SK-N-SH (cell line): ENCODE measurements at regions not wholly inside any gene's neighbourhood (a gene's known extent, or its start where the extent isn't known, plus 50 kb on each side); places are given as distances from the start of the nearest gene placed in this dataset.

Source experiments
- CHD2 ChIP-seq: fragments of 150-350 bp; IDR thresholded peaks from 2 replicates; pipeline ENCODE4 v1.6.1; 2018; ENCODE audit warnings: low read length; ENCODE audit not compliant: partially characterized antibody
- EZH2phosphoT487 ChIP-seq: fragments of 200-600 bp; sonication (generic); IDR thresholded peaks from 2 replicates; pipeline ENCODE4 v1.6.1; 2017; ENCODE audit warnings: low read depth, mixed run types, mild to moderate bottlenecking, antibody characterized with exemption, moderate library complexity, borderline replicate concordance
- FOSL2 ChIP-seq: IDR thresholded peaks from 2 replicates; pipeline ENCODE4 v1.4.0; 2012; ENCODE audit warnings: low read depth, mild to moderate bottlenecking, moderate library complexity, borderline replicate concordance
- MEF2A ChIP-seq: IDR thresholded peaks from 2 replicates; pipeline ENCODE4 v1.4.0; 2012; ENCODE audit warnings: low read depth, borderline replicate concordance
- MXI1 ChIP-seq: IDR thresholded peaks from 2 replicates; pipeline ENCODE4 v1.6.1; 2012; ENCODE audit warnings: mild to moderate bottlenecking, low read depth, low read length, improper control_type of control experiment
- NRF1 ChIP-seq: IDR thresholded peaks from 2 replicates; pipeline ENCODE4 v1.6.1; 2012; ENCODE audit warnings: low read depth, mild to moderate bottlenecking, low read length
- PBX3 ChIP-seq: IDR thresholded peaks from 2 replicates; pipeline ENCODE4; 2012
- RAD21 ChIP-seq: IDR thresholded peaks from 2 replicates; pipeline ENCODE4 v1.6.1; 2012; ENCODE audit warnings: mild to moderate bottlenecking, low read length
- USF2 ChIP-seq: fragments of 150-350 bp; IDR thresholded peaks from 2 replicates; pipeline ENCODE4 v1.6.1; 2017; ENCODE audit warnings: antibody characterized with exemption, low read length, low read depth, borderline replicate concordance
- YY1 ChIP-seq: IDR thresholded peaks from 2 replicates; pipeline ENCODE4 v1.4.0; 2012; ENCODE audit warnings: low read depth, mild to moderate bottlenecking
- ZBTB33 ChIP-seq: IDR thresholded peaks from 2 replicates; pipeline ENCODE4 v1.4.0; 2012; ENCODE audit warnings: low read depth, borderline replicate concordance
- TF ChIP-seq, protein P1 (sequence below): fragments of 200-600 bp; sonication (generic); IDR thresholded peaks from 2 replicates; pipeline ENCODE4 v1.6.1; 2017; ENCODE audit warnings: antibody characterized with exemption, mild to moderate bottlenecking, moderate library complexity
- TF ChIP-seq, protein P2 (sequence below): IDR thresholded peaks from 2 replicates; pipeline ENCODE4 v1.6.1; 2012; ENCODE audit warnings: mild to moderate bottlenecking, low read depth, low read length, moderate library complexity

DNA sequence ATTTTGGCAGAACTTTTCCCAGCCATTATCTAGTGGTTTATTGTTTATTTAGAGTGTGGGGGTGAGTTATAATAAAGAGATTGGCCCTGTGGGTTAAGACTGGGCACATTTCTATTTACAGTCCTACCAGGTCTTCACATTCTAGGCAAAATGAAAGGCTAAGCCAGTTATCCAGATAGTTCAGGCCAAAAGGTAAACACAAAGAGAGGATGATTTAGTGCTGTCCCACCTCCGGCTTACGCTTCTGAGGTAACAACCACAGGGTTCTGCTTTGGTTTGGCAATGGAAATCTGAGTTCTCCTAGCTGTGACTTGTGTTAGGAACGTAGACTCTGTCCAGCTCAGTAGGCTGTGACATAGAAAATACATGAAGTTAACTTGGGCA lies 50.3 kb upstream of the PTPRK start:
- TF ChIP-seq, protein P1, sequence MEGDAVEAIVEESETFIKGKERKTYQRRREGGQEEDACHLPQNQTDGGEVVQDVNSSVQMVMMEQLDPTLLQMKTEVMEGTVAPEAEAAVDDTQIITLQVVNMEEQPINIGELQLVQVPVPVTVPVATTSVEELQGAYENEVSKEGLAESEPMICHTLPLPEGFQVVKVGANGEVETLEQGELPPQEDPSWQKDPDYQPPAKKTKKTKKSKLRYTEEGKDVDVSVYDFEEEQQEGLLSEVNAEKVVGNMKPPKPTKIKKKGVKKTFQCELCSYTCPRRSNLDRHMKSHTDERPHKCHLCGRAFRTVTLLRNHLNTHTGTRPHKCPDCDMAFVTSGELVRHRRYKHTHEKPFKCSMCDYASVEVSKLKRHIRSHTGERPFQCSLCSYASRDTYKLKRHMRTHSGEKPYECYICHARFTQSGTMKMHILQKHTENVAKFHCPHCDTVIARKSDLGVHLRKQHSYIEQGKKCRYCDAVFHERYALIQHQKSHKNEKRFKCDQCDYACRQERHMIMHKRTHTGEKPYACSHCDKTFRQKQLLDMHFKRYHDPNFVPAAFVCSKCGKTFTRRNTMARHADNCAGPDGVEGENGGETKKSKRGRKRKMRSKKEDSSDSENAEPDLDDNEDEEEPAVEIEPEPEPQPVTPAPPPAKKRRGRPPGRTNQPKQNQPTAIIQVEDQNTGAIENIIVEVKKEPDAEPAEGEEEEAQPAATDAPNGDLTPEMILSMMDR, result no peak
- no peak for TF ChIP-seq MXI1
- TF ChIP-seq NRF1, result no peak
- TF ChIP-seq YY1, result no peak
- no peak for TF ChIP-seq CHD2
- TF ChIP-seq MEF2A, result no peak
- TF ChIP-seq, protein P2, sequence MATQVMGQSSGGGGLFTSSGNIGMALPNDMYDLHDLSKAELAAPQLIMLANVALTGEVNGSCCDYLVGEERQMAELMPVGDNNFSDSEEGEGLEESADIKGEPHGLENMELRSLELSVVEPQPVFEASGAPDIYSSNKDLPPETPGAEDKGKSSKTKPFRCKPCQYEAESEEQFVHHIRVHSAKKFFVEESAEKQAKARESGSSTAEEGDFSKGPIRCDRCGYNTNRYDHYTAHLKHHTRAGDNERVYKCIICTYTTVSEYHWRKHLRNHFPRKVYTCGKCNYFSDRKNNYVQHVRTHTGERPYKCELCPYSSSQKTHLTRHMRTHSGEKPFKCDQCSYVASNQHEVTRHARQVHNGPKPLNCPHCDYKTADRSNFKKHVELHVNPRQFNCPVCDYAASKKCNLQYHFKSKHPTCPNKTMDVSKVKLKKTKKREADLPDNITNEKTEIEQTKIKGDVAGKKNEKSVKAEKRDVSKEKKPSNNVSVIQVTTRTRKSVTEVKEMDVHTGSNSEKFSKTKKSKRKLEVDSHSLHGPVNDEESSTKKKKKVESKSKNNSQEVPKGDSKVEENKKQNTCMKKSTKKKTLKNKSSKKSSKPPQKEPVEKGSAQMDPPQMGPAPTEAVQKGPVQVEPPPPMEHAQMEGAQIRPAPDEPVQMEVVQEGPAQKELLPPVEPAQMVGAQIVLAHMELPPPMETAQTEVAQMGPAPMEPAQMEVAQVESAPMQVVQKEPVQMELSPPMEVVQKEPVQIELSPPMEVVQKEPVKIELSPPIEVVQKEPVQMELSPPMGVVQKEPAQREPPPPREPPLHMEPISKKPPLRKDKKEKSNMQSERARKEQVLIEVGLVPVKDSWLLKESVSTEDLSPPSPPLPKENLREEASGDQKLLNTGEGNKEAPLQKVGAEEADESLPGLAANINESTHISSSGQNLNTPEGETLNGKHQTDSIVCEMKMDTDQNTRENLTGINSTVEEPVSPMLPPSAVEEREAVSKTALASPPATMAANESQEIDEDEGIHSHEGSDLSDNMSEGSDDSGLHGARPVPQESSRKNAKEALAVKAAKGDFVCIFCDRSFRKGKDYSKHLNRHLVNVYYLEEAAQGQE, result no peak
- no peak for TF ChIP-seq EZH2phosphoT487
- no peak for TF ChIP-seq PBX3
- TF ChIP-seq RAD21, result no peak
- no peak for TF ChIP-seq FOSL2
- no peak for TF ChIP-seq USF2
- no peak for TF ChIP-seq ZBTB33
